H1 (cell line): ENCODE measurements at regions not wholly inside any gene's neighbourhood (a gene's known extent, or its start where the extent isn't known, plus 50 kb on each side); places are given as distances from the start of the nearest gene placed in this dataset.

Source experiments
- E2F6 ChIP-seq: IDR thresholded peaks from 2 replicates; pipeline ENCODE4 v1.6.1; 2012; ENCODE audit warnings: inconsistent platforms
- POU5F1 ChIP-seq: IDR thresholded peaks from 2 replicates; pipeline ENCODE4 v1.6.1; 2011; ENCODE audit warnings: low read depth, mild to moderate bottlenecking, low read length, moderate library complexity

GRCh38 chr1:214199585-214199984 lies 81.4 kb upstream of the SMYD2 start (continued):
- TF ChIP-seq E2F6 (no peak), POU5F1 (no peak)
